ENCODE measurements at regions not wholly inside any gene's neighbourhood (a gene's known extent, or its start where the extent isn't known, plus 50 kb on each side); places are given as distances from the start of the nearest gene placed in this dataset.

GRCh38 chr3:61438253-61439121, 122.9 kb upstream of the PTPRG start:
- TF ChIP-seq CTCF (conservative IDR thresholded peaks at IDR 0.05; ENCODE audit: low read length) (no peak), EZH2phosphoT487 (IDR thresholded peaks at IDR 0.05; ENCODE audit: borderline replicate concordance, low read depth, low read length) (no peak)
